Stimulated activated CD4-positive, alpha-beta T cell treated with anti-CD3 and anti-CD28 coated beads, Interleukin-4, amount 100 ng/mL, for 4 hours (primary cell): ENCODE measurements at regions not wholly inside any gene's neighbourhood (a gene's known extent, or its start where the extent isn't known, plus 50 kb on each side); places are given as distances from the start of the nearest gene placed in this dataset.
A peak's percentile ranks its signal among the peaks of the same experiment; 100 is the strongest.

Experiments used
- DNase-seq, 2 experiments: peaks; one replicate each; pipeline ENCODE4 v3.0.0-alpha.2; 2020

DNA sequence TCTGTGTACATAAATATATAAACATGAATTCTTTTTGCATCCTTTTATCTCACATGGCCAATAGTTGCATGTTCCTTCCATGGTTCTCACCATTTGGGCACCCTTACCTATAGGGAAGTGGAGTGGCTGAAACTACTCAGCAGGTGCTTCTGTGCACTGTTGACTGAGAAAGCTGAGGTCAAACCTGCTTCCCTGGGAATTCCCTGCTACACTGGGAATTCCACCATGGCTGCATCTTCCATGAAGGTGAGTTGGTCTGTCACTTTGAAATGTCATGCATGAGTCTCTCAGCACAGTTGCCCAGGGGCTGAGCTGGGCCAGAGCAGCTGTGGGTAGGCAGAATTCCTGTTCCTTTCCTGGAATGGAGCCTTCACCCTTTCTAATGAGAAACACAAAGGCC lies 193.8 kb upstream of the PRSS16 start:
- no peak for DNase-seq

DNA sequence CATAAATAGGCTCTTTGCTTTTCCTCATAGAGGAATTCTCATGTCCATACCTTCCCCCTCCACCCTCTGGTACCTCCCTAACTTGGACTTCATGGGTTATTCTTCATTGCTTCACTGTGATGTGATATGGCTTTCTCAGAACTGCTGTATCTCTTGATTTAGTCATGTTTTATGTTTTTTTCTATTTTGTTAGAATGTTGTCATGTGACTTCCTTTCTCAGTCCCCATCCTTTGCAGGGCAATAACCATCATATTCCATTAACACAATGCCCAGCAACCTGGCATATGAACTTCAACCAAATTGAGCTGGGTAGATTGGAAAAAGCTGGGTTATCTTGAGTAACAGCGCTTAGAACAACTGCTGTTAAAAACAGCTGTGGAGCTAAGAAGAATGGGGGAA lies 190.9 kb upstream of the PRSS16 start:
- no peak for DNase-seq

DNA sequence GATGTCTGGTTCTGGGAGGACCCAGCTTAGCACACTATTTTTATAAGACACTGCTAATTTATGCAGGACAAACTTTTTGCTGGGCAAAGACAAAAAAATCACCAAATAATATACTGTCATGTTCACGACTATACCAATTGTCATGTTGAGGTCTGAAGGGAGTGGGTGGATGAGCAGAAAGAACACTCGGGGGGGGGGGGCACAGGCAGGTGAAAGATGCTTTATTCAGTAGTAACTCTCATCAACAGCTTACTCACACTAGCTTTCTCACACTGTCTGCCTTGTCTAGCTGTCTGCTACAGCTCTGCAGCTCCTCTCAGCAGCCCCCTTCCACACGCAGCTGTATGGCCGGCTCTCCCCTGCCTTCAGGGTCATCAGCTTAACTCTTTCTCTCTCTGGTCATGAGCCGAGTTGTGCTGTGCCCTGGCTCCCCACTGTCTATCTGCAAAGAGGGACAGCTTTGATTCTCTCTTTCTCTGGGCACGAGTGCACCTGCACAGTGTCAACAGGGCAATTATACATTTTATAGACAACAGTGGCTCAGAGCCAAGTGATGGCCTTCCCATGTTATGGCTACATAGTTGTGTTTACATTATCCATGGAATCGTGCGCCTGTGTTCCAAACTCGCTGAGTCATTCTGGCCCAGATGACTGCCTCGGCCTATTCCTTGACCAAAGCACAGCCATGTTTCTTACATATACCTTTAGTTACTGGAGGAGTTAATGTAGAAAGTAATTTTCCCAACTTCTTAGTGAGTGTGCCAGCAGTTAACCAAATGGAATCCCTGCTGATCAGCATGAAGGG lies 187.7 kb upstream of the PRSS16 start:
- no peak for DNase-seq

DNA sequence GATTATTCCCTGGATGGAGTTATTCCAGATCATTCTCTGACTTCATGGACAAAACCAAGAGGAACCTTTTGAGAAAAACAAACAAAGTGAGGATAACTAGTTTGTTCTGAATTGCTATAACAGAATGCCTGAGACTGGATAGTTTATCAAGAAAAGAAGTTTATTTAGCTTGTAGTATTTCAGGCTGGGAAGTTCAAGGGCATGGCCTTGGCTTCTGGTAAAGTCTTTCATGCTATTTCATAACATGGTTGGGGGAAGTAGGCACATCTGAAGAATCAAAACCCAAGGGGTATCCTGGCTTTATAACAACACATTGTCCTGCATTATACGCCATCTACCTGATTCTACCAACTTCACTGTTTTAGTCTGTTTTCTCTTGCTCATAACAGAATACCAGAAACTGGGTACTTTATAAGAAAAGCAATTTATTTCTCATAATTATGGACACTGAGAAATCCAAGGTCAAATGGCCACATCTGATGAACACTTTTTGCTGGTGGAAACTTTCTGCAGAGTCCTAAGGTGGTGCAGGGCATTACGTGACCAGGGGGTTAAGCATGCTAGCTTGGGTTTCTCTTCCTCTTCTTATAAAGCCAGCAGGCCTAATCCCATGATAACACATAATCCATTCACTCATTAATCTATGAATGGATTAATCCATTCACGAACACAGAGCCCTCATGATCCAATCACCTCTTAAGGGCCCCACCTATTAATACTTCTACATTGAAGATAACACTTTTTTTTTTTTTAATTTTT lies 186.1 kb upstream of the PRSS16 start:
- no peak for DNase-seq

DNA sequence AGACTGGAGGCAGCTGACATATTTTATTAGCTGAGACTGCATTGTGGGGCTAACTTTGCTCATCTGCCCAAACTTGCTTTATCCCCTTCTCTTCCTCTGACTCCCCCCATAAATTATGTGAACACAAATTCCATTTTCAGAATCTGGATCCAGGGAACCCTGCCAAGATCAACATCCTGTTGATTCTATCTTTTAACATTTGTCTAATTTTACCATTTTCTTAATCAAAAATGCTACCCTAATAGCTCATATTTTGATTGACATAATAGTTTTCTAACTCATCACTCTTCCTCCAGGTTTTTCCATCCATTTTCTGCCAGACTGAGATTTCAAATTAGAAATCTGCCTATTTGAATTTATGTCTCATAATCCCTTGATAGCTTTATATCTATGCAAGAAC lies 184.7 kb upstream of the PRSS16 start:
- DNase-seq: no peak

DNA sequence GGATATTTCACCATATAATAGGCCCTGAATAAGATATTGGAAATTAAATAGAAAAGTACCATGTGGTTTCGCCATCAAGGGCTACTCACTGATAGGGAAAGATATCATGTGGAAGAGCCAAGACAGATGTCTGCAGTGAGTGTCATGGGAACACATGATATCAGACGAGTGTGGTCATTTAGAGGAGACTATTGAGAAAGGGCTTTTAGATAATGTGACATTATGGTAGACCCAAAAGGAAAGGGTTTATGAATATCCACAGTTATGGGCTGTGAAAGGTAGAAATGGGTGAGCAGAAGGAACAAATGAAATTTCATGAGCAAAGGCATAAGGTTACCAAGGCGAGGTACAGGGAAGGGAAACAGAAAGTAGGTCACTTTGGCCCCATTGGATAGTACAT lies 182.3 kb upstream of the PRSS16 start:
- no peak for DNase-seq

DNA sequence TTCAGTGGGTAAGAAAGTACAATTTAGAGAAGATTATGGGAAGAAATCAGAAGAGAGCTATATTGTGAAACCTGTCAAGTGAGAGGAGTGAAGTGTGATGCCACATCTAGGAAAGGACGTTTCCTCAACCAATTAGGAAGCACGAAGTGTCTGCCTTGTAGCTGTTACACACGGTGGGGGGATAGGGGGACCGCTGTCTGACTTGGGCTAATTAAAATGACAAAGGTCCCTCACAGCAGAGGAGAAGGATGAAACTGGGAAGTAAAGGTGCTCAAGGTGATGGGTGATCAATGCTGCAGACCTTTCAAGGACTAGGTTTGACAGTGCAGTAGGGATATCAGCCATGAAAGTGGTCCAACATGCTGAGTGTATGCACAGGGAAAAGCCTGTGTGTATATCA lies 181.1 kb upstream of the PRSS16 start:
- no peak for DNase-seq

DNA sequence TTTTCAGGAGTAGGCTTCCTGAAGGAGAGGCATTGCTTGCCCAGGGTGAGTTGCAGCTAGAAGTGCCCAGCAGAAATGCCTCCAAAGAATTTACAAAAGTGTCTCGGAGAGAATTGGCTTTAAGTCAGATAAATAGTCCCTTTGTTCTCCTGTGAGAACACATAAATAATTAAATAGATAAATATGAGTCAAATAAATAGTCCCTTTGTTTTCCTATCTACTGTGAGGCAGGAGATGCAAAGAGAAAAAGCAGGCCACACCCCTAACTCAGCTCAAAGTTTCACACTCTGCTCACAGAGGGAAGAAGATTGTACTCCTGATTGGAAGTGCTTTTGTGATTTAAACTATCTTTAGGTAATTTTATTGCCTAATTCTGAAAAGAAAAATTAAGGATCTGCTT lies 180.7 kb upstream of the PRSS16 start:
- no peak for DNase-seq

DNA sequence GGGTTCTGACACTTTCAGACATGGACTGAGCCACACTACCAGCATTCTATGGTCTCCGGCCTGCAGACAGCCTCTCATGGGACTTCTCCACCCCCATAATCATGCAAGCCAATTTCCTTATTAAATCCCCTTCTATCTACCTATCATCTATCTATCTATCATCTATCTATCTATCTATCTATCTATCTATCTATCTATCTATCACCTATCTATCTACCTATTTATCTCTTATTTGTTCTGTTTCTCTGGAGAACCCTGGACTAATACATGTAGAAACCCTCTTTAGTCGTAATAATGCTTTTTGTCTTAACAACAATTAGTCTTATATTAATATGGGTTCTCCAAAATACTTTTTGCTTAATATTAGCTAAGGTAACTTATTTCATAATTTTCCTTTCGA lies 174.1 kb upstream of the PRSS16 start:
- no peak for DNase-seq

DNA sequence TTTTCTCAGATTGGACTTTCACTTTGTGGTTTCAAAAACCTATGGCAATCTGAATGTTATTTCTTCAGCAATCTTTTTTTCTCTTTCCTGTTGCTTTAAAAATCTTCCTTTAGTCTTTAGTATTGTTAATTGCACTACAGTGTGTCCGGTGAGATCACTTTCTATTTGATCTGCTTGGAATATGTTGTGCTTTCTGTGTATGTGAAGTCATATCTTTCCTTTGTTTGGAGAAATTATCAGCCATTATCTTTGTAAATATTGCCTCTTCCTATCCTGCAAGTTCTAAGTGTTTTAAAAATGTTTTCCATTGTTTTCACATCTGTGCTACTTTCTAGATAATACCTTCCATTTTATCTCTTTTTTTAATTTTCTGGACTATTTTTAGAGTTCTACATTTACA lies 171.4 kb upstream of the PRSS16 start:
- DNase-seq: no peak

DNA sequence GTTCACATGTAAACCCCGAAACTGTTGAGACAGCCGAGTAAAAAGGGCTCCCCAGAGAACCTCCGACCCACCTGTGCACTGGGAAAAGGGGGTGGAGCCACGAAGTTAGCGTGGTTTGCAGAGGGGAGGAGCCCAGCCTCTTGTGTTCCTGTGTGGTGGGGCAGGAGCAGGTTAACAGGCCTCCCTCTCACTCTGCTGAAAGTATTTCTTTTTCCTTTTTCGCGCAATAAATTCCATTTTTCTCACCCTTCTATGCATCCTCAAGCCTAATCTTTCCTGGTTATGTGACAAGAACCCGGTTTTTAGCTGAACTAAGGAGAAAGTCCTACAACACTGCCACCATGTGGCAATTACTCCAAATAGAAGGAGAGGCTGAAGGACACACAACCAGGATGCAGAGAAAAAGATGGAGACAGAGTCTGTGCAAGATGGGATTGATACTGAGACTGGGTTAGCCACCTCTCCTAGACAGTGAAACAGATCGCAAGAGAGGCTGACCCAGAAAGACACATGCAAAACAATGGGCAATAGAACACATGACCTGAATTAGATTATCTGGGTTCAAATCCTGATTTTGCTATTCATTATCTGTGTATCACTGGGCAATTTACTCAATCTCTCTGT lies 168.7 kb upstream of the PRSS16 start:
- DNase-seq: peak; percentile 23 to 24

DNA sequence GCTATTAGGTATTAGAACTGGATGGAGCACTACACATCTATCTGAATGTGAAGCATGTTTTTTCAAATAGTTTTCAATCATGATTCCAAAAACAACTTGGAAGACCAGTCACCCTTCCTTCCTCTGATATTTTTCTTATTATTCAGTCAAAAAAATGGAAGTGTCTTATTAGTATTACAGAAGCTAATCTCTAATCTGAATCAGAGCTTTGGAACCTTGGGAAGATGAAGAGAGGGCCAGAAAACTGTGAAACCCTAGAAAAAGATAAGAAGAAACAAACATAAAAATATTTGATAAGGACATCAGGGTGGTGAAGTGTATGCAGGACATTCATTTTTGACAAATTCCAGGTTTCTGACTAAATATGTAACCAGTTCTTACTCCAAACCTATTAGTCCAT lies 166.3 kb upstream of the PRSS16 start:
- no peak for DNase-seq

DNA sequence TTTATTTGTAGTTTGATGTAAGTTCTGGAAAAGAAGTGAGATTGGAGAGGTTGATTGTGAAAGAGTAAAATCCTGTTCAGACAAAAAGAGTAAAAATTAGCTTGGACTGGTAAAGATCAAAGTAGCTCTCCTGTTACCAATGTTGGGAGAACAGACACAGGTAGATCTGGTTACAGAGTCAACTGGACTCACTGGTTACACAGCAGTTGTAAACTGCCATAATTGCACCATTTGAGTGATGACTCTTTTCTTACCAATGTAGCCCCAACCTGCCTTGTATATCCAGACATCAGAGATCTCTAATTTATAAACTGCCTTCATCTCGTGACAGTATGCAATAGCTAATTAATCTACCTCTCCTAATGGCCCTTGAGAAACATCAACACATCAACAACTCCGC lies 165.6 kb upstream of the PRSS16 start:
- DNase-seq: no peak

DNA sequence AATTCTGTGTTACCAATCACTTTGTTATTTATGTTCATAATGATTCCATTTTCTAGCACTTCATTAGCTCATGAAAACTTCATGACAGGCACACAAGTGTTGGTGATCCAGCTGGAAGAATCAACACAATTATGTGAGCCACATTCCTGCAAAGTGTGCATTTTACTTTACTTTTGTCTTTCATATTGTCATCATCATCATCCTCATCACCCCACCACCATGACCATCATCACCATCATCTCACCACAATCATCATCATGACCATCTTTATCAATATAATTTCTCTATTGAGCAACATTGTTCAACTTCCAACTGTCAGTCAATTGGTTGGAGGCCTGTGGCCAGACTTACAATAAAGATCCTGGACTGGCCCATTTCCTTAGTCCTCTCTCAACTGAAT lies 159.4 kb upstream of the PRSS16 start:
- no peak for DNase-seq

DNA sequence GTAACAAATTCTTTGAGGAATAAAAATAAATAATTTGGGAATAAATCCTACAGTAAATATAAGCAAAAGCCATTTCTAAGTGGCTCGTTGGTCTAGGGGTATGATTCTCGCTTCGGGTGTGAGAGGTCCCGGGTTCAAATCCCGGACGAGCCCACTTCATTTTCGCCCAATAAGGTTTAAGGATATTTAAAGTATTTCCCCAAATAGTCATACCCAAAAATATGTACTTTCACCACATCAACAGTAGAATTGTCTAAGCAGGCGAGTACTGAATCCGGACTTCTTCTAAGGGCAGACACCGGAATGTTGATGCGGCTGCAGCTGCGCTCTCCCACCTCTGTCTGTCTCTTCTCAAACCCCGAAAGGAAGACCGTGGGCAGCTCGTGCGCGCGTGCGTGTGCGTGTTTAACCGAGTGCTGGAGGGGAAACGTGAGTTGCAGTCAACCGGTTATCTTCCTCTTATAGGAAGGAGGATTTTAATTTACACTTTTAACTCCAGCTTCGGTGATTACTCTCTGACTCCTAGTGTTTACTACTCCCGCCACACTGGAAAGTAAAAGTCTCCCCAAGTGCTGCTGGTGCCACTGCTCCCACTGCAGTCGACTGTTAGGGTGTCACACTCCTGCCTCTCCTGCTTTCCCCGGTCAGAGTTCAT lies 155.7 kb upstream of the PRSS16 start:
- peak; percentile 28 to 29 for DNase-seq

DNA sequence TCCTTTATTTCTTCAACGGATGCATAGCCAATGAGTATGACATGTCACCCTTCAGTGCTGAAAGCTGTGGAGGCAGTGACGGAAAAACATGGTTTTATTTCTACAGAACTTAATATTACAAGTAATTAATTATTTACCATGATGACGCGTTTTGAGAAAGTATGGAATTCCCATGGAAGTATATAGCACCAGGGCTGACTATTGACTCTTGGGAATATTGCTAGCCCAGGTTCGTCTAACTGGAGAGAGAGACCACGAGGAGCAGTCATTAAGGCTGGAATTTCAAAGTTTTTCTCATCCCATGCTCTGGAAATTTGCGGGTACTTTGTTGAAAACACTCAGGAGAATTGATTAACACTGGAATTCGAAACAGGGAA lies 155.2 kb upstream of the PRSS16 start:
- DNase-seq: no peak

DNA sequence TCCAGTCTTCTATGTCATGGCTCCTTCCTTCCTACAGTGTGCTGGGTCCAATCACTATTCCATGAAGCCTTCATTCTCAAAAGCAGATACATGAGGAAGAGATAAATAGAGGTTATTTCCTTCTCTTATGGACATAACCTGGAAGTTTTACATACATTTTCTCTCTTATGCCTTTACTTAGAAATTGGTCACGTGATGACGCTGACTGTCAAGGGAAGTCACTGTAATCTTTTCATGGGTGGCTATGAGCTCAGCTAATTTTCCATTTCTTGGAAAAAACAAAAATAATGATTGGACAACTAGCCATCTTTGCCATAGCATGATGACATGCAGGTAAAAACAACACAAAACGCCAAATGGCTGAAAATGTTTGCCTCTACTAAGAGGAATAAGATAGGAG lies 151.6 kb upstream of the PRSS16 start:
- DNase-seq: no peak

DNA sequence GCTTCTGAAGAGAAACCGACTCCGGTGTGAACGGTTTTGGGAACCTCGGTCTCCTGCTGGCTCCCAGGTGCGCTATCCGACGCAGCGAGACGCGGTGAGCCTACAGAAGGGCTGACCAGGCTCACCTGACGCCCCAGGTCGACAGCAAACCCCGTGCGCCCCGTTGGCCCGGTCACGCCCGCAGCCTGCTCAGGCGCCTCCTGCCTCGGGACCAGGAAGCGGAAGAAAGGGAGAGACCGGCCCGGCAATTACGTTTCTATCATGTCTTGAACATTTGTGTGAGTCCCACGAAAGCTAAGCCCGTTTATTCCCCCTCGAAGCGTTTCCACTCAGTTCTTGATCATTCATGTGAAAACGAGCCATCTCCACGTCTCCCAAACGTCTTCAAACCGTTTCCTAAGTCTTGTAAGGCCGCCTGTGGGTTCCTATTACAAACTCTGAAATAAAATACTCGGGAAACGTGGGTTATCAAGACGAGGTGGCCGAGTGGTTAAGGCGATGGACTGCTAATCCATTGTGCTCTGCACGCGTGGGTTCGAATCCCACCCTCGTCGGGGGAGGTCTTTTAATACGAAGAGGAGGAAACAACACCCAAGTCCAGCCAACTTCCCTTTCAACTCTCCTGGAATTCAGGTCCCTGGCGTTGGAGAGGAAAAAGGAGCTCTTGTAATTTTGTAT lies 150.5 kb upstream of the PRSS16 start:
- peak in 1 of 2 experiments; percentile 29 for DNase-seq

DNA sequence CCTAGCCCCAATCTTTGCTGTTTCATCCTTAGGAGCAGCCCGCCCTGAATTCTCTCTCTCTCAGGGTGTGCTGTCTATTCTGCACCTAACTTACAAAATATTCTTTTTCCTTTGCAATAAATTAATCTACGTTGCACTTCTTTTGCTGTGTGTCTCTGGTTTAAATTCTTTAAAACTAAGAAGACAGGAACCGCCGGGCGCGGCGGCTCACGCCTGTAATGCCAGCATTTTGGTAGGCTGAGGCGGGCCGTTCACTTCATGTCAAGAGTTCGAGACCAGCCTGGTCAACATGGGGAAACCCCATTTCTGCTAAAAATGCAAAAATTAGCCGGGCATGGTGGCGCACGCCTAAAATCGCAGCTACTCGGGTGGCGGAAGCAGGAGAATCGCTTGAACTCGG lies 148.5 kb upstream of the PRSS16 start:
- DNase-seq: no peak

DNA sequence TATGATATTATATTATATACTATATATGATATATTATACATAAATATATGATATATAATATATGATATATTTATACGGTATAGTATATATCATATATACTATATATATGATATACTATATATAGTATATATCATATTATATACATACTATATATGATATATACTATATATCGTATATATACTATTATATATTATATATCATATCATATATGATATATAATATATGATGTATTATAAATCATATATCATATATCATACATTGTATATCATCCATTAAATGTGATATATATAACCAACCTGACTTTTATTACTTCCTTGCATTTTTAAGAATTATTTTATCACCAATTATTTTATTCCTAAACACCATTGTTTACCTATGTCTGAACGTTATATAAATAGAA lies 146.6 kb upstream of the PRSS16 start:
- DNase-seq: no peak

DNA sequence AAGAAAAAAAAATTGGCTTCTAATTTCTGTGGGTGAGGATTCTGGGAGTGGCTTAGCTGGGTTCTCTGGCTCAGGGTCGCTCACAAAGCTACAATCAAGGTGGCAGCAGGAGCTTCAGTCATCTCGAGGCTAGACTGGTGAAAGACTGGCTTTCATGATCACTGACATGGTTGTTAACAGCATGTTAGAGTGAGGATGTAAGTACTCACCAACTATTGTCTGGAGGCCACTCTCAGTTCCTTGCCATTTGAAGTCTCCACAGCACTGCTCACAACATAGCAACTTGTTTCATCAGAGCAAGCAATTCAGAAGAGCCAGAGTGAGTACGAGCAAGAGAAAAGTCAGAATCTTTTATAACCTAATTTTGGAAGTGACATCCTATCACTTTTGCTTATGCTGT lies 145.7 kb upstream of the PRSS16 start:
- DNase-seq: no peak

DNA sequence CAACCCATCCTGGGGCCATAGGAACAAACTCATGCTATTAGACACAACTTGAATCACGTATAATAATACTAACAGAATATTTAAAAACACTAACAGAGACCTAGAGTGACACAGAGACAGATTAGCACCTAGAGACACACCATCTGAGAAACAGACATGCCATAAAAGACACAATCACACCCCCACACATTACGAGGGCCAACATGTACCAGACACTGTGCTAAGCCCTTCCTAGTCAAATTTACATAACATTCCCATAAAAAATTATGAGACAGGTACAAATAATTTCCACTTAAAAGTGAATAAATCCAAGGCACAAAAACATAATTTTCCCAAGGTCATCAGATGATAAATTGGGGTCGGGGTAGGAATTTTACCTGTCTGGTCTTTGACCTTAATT lies 141.1 kb upstream of the PRSS16 start:
- no peak for DNase-seq

DNA sequence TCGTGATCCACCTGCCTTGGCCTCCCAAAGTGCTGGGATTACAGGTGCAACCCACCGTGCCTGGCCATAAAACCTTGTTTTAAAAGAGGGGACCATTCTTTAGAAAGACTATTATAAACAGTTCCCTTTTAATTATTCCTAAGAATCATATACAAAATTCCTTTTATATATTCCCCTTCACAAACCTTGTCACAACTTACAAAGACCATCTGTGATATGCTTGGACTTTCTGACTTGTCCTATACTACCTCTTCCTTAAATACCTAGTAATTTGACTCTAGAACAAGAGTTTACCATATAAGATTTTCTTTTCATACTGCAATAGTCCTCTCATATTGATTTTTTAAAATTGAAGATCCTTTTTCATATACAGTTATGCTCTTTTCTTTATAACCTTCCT lies 135.8 kb upstream of the PRSS16 start:
- no peak for DNase-seq
